A549 (cell line): ENCODE measurements at regions not wholly inside any gene's neighbourhood (a gene's known extent, or its start where the extent isn't known, plus 50 kb on each side); places are given as distances from the start of the nearest gene placed in this dataset.

Source experiments
- CEBPB ChIP-seq, 2 experiments: fragments of >200 bp in 1 of 2; sonication (Bioruptor Twin) in 1 of 2; formaldehyde crosslinking in 1 of 2; IDR thresholded peaks; 2 replicates each; pipeline ENCODE4 v1.6.1; 2012 to 2016
- EP300 ChIP-seq, 2 experiments: fragments of >200 bp; sonication (Bioruptor Twin); formaldehyde crosslinking; IDR thresholded peaks; 2 replicates in 1 of 2; 3 replicates in 1 of 2; pipeline ENCODE4 v1.6.1; 2016 to 2017
- GATA3 ChIP-seq: IDR thresholded peaks from 2 replicates; pipeline ENCODE4 v1.6.1; 2012; ENCODE audit warnings: borderline replicate concordance
- JUN ChIP-seq, 2 experiments: fragments of >200 bp; sonication (Bioruptor Twin); formaldehyde crosslinking; IDR thresholded peaks; 2 replicates in 1 of 2; 3 replicates in 1 of 2; pipeline ENCODE4 v1.6.1; 2016 to 2017
- KDM1A ChIP-seq: fragments of 200-600 bp; sonication (generic); IDR thresholded peaks from 2 replicates; pipeline ENCODE4 v1.6.1; 2016; ENCODE audit warnings: low read depth, mild to moderate bottlenecking
- MAFK ChIP-seq: fragments of 450-650 bp; IDR thresholded peaks from 2 replicates; pipeline ENCODE4 v1.6.1; 2014; ENCODE audit not compliant: partially characterized antibody
- MAZ ChIP-seq: fragments of 150-350 bp; IDR thresholded peaks from 2 replicates; pipeline ENCODE4 v1.6.1; 2014; ENCODE audit warnings: antibody characterized with exemption, low read depth, low read length, borderline replicate concordance
- POLR2A ChIP-seq: IDR thresholded peaks from 2 replicates; pipeline ENCODE4 v1.6.1; 2012; ENCODE audit warnings: mild to moderate bottlenecking, low read length
- RAD21 ChIP-seq, 2 experiments: fragments of >200 bp in 1 of 2; sonication (Bioruptor Twin) in 1 of 2; formaldehyde crosslinking in 1 of 2; IDR thresholded peaks in 1 of 2; conservative IDR thresholded peaks in 1 of 2; 2 replicates in 1 of 2; 3 replicates in 1 of 2; pipeline ENCODE4 v1.6.1; 2012 to 2018; ENCODE audit warnings: inconsistent platforms in 1 of 2
- RFX5 ChIP-seq: fragments of 450-650 bp; IDR thresholded peaks from 2 replicates; pipeline ENCODE4 v1.7.1; 2014; ENCODE audit warnings: antibody characterized with exemption, mild to moderate bottlenecking, moderate library complexity
- TF ChIP-seq, protein P1 (sequence below): fragments of >200 bp; sonication (Bioruptor Twin); formaldehyde crosslinking; IDR thresholded peaks from 3 replicates; pipeline ENCODE4 v1.5.1; 2016
- TF ChIP-seq, protein P2 (sequence below): fragments of 450-650 bp; IDR thresholded peaks from 2 replicates; pipeline ENCODE4 v1.6.1; 2014; ENCODE audit warnings: antibody characterized with exemption
- TF ChIP-seq, protein P3 (sequence below): IDR thresholded peaks from 2 replicates; pipeline ENCODE4 v1.6.1; 2012

DNA sequence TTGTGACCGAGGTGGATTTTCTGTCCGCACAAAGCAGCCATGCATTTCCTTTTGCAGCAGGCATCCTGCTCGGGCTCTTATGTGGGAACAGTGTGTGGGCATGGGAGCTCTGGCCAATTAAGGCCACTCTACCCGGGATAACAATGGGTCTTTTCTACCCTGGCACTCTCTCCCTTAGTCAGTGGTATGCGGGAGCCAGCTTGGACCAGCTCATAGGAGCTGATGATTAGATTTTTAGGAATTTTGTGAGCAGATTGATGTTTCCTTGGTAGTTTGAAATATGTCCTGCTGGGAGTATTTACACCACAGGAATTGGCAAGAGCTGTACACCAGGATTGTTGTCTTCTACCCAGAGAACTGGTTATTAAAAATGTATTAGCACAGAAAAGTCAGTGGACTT lies 89.3 kb downstream of the SPP2 start:
- TF ChIP-seq EP300 (IDR thresholded peaks at IDR 0.05) = no peak
- TF ChIP-seq MAFK = no peak
- no peak for TF ChIP-seq MAZ
- TF ChIP-seq, protein P1, sequence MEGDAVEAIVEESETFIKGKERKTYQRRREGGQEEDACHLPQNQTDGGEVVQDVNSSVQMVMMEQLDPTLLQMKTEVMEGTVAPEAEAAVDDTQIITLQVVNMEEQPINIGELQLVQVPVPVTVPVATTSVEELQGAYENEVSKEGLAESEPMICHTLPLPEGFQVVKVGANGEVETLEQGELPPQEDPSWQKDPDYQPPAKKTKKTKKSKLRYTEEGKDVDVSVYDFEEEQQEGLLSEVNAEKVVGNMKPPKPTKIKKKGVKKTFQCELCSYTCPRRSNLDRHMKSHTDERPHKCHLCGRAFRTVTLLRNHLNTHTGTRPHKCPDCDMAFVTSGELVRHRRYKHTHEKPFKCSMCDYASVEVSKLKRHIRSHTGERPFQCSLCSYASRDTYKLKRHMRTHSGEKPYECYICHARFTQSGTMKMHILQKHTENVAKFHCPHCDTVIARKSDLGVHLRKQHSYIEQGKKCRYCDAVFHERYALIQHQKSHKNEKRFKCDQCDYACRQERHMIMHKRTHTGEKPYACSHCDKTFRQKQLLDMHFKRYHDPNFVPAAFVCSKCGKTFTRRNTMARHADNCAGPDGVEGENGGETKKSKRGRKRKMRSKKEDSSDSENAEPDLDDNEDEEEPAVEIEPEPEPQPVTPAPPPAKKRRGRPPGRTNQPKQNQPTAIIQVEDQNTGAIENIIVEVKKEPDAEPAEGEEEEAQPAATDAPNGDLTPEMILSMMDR = no peak
- TF ChIP-seq, protein P2, sequence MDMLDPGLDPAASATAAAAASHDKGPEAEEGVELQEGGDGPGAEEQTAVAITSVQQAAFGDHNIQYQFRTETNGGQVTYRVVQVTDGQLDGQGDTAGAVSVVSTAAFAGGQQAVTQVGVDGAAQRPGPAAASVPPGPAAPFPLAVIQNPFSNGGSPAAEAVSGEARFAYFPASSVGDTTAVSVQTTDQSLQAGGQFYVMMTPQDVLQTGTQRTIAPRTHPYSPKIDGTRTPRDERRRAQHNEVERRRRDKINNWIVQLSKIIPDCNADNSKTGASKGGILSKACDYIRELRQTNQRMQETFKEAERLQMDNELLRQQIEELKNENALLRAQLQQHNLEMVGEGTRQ = no peak
- no peak for TF ChIP-seq RFX5
- TF ChIP-seq RAD21 (conservative IDR thresholded peaks at IDR 0.05 in 1 of 2, IDR thresholded peaks at IDR 0.05 in 1 of 2) = no peak
- no peak for TF ChIP-seq JUN (IDR thresholded peaks at IDR 0.05)
- TF ChIP-seq POLR2A = no peak
- no peak for TF ChIP-seq CEBPB (IDR thresholded peaks at IDR 0.05)
- TF ChIP-seq, protein P3, sequence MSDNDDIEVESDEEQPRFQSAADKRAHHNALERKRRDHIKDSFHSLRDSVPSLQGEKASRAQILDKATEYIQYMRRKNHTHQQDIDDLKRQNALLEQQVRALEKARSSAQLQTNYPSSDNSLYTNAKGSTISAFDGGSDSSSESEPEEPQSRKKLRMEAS = no peak
- TF ChIP-seq GATA3 = no peak
- TF ChIP-seq KDM1A = no peak
